ENCODE measurements at regions not wholly inside any gene's neighbourhood (a gene's known extent, or its start where the extent isn't known, plus 50 kb on each side); places are given as distances from the start of the nearest gene placed in this dataset.
A peak's percentile ranks its signal among the peaks of the same experiment; 100 is the strongest.
"Not testable (repeated sequence)": the region's sequence is repeated elsewhere in the genome, so short reads cannot be mapped to it uniquely, and the experiment has no call there.

DNA sequence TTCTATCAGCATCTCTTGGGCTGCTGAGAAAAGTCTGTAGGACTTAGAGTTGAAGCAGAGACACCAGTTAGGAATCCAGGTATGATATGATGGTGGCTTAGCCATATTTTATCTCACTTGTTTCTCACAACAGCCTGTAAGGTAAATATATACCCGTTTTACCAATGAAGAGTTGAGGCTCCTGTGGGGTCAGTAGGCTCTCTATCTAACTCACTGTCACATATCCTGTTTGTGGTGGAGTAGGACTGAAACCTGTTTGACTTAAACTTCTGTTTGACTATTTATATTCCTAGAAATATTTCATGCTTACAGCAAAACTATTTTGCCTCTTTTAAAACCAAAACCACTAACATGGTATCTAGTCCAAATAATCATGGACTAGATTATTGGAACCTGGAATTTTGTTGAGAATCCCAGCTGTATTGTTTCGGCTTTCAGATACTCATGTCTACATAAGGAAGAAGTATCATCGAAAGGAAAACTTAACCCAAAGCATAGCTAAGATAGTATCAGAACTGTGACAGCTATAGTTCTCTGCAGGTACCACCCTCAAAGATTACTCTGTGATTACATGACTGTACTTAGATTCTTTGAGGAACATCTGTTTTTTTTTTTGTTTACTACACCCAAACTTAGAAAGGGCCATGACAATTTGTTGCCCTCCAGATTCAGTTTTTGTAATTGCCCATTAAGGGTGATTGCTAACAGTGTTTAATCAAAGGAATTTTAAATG, 216.1 kb upstream of the THUMPD2 start:
- DNase-seq, result no peak

DNA sequence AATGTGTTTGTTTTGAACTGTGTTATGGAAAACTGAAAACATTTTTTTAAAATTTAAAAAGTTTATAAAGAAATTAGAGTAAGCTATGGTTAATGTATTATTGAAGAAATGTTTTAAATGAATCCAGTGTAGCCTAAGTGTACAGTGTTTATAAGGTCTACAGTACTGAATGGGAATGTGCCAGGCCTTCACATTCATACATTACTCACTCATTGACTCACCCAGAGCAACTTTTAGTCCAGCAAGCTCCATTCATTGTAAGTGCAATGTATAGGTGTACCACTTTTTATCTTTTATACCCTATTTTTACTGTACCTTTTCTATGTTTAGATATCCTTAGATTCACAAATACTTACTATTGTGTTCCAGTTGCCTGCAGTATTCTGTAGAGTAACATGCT, 215.1 kb upstream of the THUMPD2 start:
- DNase-seq, result no peak

DNA sequence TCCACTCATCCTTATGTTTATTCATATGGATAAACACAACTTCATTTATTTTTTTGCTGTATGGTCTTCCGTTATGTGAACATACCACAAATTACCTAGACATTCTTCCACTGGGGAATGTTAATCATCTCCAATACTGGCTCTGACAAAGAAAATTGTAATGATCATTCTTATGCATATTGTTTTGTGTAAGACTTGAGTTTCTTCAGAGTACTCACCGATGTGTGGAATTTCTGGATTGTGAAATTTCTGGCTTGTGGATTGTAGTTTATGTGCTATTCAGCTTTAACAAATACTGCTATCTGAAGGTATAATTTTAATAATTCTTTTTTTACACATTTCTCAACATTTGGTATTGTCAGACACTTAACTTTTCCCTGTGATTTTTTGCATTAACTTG, 212.2 kb upstream of the THUMPD2 start:
- DNase-seq, result no peak

DNA sequence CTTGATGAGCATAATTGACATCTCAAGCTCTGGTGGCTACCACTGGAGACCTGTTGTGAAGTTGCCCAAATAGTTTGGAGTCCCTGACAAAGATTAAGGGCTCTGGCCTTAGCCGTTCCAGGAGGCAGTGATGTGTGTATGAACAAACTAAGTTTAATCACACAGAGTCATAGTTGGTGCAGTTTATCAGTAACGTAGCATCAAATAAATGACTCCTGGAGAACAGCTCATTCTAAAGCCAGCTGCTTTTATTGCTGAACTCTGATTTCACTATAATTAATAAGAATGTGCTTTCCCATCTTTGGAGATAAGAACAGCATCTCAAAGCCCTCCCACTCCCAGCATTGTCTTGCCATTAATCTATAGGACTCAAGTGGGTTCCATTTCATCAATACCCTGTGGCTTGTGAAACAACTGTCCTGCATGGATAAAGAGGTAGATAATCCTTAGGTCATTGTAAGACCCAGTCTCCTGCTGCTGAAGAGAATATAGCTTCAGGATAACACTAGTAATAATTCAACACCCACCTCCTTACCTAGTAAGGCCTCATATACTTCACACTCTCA, 211.4 kb upstream of the THUMPD2 start:
- no peak for DNase-seq

DNA sequence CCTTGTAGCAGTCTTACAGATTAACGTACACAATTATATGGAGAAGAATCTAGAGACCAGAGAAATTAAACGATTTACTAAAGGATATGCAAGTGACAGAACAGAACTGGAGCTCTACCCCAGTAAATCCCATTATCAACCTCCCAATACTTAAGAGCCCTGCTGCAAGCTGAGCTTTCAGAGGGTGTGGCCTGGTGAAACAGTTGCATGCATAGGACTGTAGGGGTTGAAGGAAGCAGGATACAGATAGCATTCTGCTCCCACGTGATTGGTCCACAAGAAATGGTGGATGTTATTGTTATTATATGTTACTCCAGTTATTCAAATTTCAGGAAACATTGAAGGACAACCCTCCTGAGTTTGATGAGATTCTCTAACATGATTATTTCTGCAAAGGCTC, 210.8 kb upstream of the THUMPD2 start:
- no peak for DNase-seq

DNA sequence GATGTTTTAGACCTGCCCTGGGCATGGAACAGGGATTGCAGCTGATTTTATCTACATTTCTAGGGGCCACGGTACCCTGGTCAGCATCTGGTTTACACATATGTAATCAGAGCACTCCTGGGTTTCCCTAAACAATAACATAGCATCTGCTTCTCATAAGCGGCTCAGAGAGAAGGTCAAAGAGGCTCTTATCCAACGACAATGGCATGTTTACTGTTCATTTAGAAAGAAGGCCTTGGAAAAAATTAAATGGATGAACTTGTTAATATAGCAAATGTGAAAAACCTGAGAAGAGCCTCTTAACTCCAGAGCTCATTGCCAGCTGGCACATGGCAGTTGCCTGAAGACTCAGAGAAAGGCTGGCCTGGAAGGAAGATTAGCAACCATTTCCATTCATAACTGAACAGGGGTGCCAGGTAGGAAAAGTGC, 202.8 kb upstream of the THUMPD2 start:
- peak; percentile 20 for DNase-seq

DNA sequence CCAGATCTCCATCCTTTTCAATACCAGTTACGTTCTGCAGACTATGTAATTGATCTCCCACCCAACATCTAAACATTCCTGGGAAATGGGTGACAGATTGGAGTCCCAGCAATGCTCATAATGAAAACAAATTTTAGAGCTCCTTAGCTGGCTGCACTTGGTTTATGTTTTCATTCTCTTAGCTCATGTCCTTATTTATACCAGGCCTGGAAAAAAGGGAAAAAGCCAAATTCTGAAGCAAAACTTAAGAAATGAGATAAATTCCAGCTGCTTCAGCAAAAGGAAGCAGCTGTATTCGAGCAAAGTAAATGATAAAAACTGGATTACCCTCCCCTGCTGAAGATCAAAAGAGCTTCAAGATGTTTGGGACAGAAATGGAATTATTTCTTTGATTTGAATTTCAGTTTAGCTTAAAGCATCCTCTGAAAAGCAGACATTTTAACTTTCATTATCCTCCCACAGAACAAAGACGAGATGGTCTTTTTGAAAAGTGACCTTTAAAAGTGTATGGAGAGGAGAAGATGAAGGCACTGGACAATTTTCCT, 196.5 kb upstream of the THUMPD2 start:
- no peak for DNase-seq

DNA sequence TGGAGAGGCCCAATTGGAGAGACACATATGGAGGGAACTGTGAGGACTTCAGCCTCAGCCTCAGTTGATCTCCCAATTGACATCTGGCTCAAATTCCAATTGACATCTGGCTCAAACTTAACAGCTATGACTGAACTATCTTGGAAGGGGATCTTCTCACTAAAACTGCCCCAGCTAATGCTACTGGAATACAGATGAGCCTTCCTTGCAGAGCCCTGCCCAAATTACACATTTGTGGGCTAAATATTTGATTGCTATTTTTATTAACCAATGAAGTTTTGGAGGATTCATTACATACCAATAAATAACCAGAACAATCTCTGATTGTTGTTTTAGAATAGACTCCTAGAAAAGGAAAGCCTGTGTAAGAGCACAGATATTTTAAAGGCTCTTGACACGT, 189.0 kb upstream of the THUMPD2 start:
- no peak for DNase-seq

DNA sequence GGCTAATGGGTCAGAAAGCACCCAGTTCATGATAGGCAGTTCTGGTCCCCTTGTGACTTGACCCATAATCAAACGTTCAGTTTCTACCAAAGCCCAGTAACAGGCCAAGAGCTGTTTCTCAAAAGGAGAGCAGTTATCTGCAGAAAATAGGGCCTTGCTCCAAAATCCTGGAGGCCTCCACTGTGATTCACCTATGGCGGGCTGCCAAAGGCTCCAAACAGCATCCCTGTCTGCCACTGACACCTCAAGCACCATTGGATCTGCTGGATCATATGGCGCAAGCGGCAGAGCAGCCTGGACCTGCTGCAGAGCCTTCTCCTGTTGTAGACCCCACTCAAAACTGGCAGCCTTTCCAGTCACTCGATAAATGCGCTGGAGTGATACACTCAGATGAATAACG, 181.6 kb upstream of the THUMPD2 start:
- not testable (repeated sequence) for DNase-seq

DNA sequence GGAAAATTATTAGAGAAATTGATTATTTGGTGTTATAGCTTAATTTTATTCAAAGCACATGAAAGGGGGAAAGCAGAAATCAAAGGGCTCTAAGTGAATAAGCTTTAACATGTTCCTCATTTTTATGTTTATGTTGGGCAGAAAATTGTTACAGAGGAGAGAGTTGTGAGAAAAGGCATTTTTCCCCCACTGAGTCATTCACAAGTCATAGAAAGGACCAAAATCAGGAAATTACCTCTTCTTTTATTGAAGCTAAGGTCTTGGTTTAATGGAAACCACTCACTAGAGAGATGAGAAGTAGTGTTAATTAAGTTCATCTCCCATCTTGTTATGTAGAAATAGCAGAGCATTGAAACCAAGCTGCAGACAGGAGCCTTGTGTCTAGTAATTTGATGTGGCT, 175.3 kb upstream of the THUMPD2 start:
- DNase-seq, result no peak

DNA sequence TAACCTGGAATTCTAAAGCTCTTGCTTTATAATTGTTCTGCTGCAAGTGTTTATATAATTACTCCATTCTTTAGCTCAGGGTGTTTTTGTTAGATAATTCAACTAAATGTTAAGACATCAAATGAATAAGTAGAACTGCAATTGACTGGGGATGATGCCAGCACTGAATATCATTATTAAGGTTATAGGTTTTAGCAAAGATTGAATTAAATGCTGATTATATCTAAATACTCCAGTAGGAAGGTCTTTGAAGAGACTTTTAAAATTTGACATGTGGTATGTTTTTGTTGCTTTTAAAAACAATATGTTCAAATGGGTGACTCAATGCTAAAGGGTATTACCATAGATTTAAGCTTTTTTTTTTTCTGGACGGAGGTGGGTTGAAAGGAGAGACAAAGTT, 170.1 kb upstream of the THUMPD2 start:
- no peak for DNase-seq

DNA sequence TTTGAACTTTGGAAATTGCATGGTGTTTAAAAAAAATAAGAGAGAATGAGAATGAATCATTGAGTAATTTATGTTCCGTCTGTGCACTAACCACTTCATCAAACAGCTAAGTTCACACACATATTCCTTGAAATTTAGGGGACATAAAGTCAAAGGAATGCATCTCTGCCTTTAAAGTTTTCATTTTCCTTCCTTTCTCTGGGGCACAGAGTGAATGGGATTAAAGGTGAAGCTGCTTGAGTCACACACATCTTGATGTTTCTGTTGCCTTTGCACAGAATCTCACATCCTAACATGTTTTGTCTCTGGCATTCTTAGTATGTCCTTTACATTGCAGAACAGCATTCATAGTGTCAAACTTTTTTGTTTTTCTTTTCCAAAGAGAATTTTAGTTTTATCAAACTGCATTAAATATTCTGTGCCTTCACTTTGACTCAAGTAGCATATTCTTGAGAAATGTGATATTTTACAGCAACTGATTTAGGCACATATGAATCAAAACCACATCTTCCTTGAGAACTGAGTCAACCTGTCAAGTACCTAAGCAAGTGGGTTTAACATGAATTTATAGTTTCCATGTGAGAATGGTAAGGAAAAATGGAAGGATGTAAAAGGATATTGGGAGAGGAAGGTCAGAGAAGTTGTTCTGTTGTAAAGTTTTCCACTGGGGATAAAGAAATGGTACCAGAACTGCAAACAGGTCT, 169.1 kb upstream of the THUMPD2 start:
- DNase-seq, result no peak

DNA sequence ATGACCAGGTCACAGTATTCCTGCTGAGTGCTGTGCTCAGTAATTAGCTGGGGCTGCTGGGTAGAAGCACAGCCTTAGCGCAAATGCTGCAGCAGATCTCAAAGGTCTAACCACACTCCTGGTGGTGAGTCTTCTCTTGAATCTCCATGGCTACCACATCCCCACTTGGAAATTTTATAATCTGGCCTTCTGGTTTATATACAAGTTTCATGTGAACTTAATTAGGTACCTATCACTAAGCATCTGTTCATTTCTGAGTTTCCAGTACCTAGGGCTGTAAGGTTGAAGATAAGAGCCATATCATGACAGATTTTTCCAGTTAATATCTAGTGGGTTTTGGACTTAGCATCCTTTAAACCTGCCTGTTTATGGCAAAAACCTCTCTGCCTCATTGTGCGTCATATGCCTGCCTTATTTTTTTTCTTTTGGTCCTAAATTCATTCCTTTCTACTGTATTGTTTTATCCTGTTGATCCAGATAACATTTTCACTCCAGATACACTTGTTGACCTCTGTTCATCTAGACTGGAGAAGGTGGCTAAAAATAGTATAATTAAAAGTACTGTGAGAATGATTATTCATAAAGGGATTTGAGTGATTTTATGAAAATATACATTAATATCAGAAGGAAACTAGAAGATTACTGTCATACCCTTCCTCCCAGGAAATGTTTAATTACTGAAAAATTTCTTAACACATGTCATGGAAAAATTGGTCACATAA, 168.4 kb upstream of the THUMPD2 start:
- no peak for DNase-seq

DNA sequence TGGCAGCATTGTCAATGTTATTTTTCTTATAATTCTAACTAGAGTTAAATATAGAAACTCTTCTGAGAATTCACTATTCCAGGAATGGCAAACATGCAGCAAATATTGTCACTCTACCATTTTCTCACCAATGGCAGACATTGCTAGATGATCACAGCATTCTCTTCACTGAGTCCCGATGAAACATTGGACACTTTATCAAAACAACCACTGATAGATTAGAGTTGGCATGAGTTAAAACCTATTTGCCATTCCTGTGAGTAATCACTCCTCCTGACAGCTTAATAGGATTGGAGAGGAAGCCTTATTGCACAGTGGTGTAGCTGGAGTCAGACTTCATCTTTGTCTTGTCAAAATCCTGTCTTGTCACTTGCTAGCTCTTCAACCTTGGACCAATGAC, 163.9 kb upstream of the THUMPD2 start:
- no peak for DNase-seq

DNA sequence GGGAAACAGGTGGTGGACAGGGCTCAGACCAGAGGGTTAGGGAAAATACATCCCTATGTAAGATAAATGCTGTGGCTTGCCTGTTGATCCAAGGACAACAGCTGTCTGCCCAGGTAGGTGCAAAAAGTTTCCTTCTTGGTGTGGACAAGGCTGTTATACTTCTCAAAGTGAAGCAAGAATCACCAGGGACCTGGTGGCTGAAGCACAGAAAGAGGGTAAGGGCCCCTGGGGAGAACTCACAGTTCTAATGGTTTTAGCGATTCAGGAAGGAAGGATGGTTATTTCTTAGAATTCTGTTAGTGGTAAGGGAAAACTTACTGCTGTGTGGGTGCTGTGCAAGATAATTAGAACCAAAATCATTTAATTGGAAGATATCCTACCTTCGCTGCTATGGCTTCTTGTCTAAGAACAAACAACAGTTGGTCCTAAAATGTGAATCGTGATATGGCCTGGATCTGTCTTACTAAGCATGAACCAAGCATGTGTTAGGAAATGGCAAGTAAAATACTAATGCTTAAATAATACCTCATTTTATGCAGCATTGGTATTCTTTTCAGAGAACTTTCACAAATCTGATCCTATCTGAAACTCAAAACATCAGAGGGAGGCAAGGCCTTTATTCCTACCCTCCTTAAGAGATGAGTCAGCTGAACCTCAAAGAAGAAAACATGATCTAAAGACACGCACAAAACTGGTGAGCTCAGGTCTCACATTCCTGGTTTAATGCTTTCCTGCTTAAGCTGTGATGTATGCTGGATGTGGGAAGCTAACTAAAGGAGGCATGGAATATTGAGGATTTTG, 159.2 kb upstream of the THUMPD2 start:
- no peak for DNase-seq

DNA sequence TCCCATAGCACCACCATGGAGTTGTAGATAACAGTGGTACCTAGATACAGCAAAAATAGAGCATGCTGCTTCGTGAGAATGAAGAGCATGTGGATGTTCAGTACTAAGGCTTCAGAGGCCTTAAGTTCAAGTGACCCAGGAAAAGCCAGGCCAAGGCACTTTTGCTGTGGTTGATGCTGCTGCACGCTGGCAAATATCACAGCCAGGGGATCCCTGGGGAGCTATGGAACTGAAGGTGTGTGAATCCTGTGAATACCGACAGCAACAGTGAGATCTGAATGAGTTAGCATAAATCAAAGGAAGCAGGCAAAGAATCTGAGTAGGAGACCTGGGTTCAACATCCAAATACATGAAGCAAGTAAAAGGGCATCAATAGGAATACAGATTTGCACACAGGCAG, 158.6 kb upstream of the THUMPD2 start:
- DNase-seq, result no peak

DNA sequence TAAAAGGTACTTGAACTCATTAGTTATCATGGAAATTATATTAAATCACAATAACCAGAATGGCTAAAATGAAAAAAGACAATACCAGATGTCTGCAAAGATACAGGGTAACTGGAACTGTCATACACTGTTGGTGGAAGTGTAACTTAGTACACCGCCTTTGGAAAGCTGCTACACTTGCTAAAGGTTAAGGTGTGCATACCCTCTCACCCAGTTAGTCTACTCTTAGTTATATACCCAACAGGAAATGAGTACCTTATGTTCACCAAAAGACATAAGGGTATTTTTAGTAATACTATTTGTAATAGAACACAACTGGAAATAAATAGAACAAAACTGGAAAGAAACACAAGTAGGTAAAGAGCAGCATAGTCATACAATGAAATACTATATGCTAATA, 155.8 kb upstream of the THUMPD2 start:
- DNase-seq, result no peak

DNA sequence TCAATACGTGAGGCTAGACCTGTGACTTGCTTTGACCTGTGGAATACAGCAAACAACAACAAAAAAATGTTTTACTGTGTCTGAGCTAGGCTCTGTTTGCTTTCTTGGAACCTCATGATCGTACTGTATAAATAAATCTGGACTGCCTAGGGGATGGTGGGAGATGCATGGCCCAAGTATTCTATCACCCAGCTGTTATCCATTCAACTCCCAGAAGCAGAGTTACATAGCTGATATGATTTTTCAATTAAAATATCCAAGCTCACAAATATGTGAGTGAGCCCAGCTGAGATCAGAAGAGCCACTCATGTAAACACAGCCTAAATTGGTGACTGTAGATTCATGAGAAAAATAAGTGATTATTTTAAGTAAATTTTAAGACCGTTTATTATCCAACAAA, 154.1 kb upstream of the THUMPD2 start:
- DNase-seq, result no peak

DNA sequence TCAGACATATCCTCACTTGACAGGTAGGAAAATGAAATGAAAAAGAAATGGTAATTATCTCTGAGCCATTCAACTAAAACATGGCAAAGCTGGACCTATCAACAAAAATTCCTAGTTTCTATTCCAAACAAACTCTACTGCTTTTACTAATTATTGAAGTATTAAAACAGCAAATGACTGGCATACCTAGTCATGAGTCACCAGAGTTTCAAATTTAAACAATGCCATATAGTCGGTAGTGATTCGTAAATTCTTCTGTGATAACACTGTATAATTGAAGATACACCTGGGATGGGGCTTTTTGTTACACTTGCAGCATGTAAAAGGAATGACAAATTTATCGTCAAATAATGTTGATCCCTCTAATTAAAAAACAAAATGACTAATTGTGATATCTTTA, 153.1 kb upstream of the THUMPD2 start:
- no peak for DNase-seq

DNA sequence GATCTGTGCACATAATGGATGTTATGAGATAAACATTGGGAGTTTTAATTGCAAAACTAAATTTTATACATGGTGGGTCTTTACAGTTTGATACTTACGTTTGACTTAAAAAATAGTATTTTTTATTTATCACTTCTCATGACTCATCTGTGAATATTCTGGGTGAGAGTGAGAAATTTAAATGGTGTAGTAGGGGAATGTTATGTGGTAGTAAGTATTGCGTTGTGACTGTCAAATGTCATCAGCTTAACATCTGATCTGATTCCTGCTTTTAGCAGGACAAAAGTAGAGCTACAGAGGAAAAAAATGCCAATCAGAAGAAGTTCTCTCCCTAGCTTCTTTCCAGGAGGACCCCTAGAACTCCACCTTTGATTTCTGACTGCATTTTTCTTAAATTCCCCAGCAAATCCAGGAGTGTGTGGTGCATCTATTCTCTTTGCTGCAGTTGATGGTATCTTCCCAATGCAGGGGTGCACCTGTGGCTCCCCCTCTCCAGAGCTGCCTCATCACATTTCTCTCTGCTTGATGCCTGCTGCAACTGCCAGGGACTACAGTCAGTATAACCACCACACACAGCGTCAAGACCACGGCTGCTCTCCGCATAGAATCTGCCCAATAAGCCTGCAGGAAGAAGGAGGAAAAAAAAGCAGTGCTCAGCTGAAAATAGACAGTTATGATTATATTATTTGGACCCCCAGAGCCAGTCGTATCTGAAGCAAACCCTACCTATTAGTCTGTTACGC, 151.3 kb upstream of the THUMPD2 start:
- DNase-seq, result no peak

DNA sequence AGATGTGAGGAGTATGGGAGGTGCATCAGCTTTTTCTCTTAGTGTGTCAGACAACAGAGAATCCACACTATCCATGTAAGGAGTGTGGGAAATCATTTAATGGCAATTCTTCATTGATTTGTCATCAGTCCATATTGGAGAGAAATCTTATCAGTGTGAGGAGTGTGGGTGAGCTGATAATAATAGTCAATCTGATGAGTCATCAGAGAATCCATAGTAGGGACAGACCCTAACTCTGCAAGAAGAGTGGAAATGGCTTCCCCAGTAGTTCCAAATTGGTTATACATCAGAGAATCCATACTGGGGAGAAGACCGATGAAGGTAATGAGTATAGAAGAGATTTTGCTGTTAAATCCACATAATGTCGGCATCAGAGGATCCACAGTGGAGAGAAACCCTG, 150.5 kb upstream of the THUMPD2 start:
- no peak for DNase-seq

DNA sequence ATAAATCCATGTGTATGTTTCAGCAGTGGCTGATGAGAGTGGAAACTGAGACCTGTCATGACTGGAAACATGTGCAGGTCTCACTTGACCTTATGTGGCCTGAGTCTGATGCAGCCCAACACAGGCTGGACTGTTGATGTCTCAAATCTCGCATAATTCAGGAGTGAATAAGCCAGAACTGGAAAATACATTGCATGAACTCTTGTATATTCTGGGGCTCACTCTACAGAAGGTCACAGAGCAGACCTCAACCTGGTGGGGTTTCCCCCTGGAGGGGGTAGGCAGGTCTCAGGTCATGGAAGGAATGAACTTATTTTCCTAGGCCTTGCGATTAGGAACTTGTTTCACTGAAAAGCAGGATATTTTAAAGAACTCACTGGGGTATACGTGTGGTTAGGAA, 146.3 kb upstream of the THUMPD2 start:
- no peak for DNase-seq
